ENCODE measurements at regions not wholly inside any gene's neighbourhood (a gene's known extent, or its start where the extent isn't known, plus 50 kb on each side); places are given as distances from the start of the nearest gene placed in this dataset.

- TF ChIP-seq POLR2A (IDR thresholded peaks at IDR 0.05; ENCODE audit: low read depth, low read length) = no peak
- TF ChIP-seq, protein P1, sequence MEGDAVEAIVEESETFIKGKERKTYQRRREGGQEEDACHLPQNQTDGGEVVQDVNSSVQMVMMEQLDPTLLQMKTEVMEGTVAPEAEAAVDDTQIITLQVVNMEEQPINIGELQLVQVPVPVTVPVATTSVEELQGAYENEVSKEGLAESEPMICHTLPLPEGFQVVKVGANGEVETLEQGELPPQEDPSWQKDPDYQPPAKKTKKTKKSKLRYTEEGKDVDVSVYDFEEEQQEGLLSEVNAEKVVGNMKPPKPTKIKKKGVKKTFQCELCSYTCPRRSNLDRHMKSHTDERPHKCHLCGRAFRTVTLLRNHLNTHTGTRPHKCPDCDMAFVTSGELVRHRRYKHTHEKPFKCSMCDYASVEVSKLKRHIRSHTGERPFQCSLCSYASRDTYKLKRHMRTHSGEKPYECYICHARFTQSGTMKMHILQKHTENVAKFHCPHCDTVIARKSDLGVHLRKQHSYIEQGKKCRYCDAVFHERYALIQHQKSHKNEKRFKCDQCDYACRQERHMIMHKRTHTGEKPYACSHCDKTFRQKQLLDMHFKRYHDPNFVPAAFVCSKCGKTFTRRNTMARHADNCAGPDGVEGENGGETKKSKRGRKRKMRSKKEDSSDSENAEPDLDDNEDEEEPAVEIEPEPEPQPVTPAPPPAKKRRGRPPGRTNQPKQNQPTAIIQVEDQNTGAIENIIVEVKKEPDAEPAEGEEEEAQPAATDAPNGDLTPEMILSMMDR (IDR thresholded peaks at IDR 0.05; ENCODE audit: extremely low read depth in 1 of 2, insufficient read depth in 1 of 2, low read depth in 1 of 2, low read length in 2 of 2) = no peak
- TF ChIP-seq, protein P2, sequence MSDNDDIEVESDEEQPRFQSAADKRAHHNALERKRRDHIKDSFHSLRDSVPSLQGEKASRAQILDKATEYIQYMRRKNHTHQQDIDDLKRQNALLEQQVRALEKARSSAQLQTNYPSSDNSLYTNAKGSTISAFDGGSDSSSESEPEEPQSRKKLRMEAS (IDR thresholded peaks at IDR 0.05; ENCODE audit: insufficient read depth, insufficient read length) = no peak
- TF ChIP-seq EZH2 (IDR thresholded peaks at IDR 0.05; ENCODE audit: borderline replicate concordance, low read depth, low read length, severe bottlenecking) = no peak
- no peak for TF ChIP-seq POLR2AphosphoS5 (IDR thresholded peaks at IDR 0.05; ENCODE audit: insufficient read depth, low read depth, low read length)
- TF ChIP-seq JUN (IDR thresholded peaks at IDR 0.05; ENCODE audit: borderline replicate concordance, insufficient read depth, insufficient read length, low read depth) = no peak
- no peak for TF ChIP-seq MYC (IDR thresholded peaks at IDR 0.05; ENCODE audit: low read depth, low read length)
- no peak for TF ChIP-seq FOS (IDR thresholded peaks at IDR 0.05; ENCODE audit: borderline replicate concordance, insufficient read depth, low read length)
Observed at GRCh38 chr6:160859822-160860221, 131.7 kb upstream of the MAP3K4 start.

All from endothelial cell of umbilical vein (primary cell).